Upper lobe of left lung (tissue), 6 donors: ENCODE measurements at regions not wholly inside any gene's neighbourhood (a gene's known extent, or its start where the extent isn't known, plus 50 kb on each side); places are given as distances from the start of the nearest gene placed in this dataset.

Experiments used
- ATAC-seq, 2 donors: fragments of 200-7000 bp; cut with Tn5 transposase; one replicate each; pipeline ENCODE4 v1.9.1; 2022; ENCODE audit warnings: mild to moderate bottlenecking in 2 of 2, moderate library complexity in 2 of 2; ENCODE audit not compliant: low FRiP score in 2 of 2
- DNase-seq, 2 donors: peaks; one replicate each; pipeline ENCODE4 v3.0.0-alpha.2; 2019 to 2020
- H3K27ac ChIP-seq, 4 donors: fragments of 200-600 bp; sonication (generic); one replicate each; pipeline ENCODE4 v1.5.1; 2016 to 2019
- H3K27me3 ChIP-seq, 4 donors: fragments of 200-600 bp; sonication (generic); one replicate each; pipeline ENCODE4 v1.5.1; 2017 to 2019
- H3K36me3 ChIP-seq, 4 donors: fragments of 200-600 bp; sonication (generic); one replicate each; pipeline ENCODE4 v1.5.1; 2016 to 2019
- H3K4me1 ChIP-seq, 4 donors: fragments of 200-600 bp; sonication (generic); one replicate each; pipeline ENCODE4 v1.5.1; 2018 to 2019
- H3K4me3 ChIP-seq, 4 donors: fragments of 200-600 bp; sonication (generic); one replicate each; pipeline ENCODE4 v1.5.1; 2017 to 2019; ENCODE audit warnings: mild to moderate bottlenecking in 2 of 4, moderate library complexity in 1 of 4
- H3K9me3 ChIP-seq, 4 donors: fragments of 200-600 bp; sonication (generic); one replicate each; pipeline ENCODE4 v1.5.1; 2018 to 2019
- CTCF ChIP-seq, 6 experiments: fragments of 450-650 bp in 4 of 6; fragments of 200-600 bp in 2 of 6; sonication (generic) in 2 of 6; IDR thresholded peaks; one replicate each; pipeline ENCODE4 v1.5.1; 2016 to 2019; ENCODE audit warnings: antibody characterized with exemption in 6 of 6
- EP300 ChIP-seq, 4 donors: sonication (generic); formaldehyde crosslinking; IDR thresholded peaks; one replicate each; pipeline ENCODE4 v1.5.1; 2017; ENCODE audit warnings: antibody characterized with exemption in 4 of 4, control low read depth in 2 of 4
- POLR2A ChIP-seq, 4 donors: fragments of 450-650 bp; IDR thresholded peaks; one replicate each; pipeline ENCODE4 v1.5.1; 2016 to 2017; ENCODE audit warnings: antibody characterized with exemption in 4 of 4, mild to moderate bottlenecking in 2 of 4
- POLR2AphosphoS5 ChIP-seq, 2 donors: sonication (generic); formaldehyde crosslinking; IDR thresholded peaks; one replicate each; pipeline ENCODE4 v1.5.1; 2017; ENCODE audit warnings: antibody characterized with exemption in 2 of 2
- WGBS, 2 donors: methylation state at CpG; one replicate each; pipeline ENCODE4 v1.1.5; 2017 to 2018; 5-methylcytosine and 5-hydroxymethylcytosine counted together
- donor health status: DM: no; HTN: no; CAD: no; lungs with moderate emphysema.
- donor health status: DM: no; HTN: yes; CAD: no; lungs with severe emphysema.

DNA sequence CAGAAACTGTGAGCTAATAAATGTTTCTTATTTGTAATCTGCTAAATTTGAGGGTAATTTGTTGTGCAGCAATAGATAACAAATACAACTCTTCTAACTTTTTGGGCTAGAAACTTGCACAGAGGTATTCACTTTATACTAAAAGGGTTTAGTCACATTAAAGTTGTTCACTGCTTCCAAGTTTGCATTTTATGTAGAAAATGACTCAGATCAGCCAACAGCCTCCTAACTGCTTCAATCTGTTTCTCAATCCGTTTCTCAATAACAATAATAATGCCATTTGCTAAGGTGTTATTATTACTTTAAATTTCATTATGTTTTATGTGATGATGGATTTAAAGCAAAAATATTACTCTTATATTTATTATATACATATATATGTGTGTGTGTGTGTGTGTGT, 213.9 kb downstream of the CENPW start:
- 86 to 94% methylated on average over 1 of the region's 1 CpG for WGBS, 2 donors
- no peak overlapping the region for H3K27ac ChIP-seq
- H3K9me3 ChIP-seq: peaks cover 0 to 4% (median 0%) of the 10 kb centered on the region in 4 donors
- DNase-seq (no peak), ATAC-seq (no peak)
- H3K36me3 ChIP-seq: no peaks in the 10 kb centered on the region
- no peaks in the 10 kb centered on the region for H3K27me3 ChIP-seq
- H3K4me3 ChIP-seq: no peak overlapping the region
- H3K4me1 ChIP-seq: no peaks in the 10 kb centered on the region
- no peak for TF ChIP-seq POLR2AphosphoS5 (IDR thresholded peaks at IDR 0.05)
- no peak for TF ChIP-seq CTCF (IDR thresholded peaks at IDR 0.05)
- TF ChIP-seq EP300 (IDR thresholded peaks at IDR 0.05): no peak
- TF ChIP-seq POLR2A (IDR thresholded peaks at IDR 0.05): no peak

DNA sequence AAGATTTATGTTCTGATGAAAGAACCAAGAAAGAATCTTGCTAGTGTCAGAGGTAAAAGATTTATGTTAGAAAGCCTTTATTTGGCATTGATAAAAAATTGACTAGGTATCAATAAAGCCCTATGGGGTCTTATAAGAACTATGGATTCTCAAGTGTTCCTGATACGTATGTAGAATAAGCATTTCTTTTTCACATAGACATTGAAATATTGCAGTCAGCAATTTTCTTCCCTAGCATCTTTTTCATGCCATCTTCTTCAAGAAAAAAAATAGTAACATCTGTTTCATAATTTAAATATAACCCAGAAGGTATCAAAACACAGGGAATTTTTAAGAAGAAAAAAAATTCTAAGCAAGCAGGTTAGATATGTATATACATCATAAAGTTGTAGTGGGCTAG, 230.6 kb downstream of the CENPW start:
- WGBS, 2 donors: 31 to 90% methylated on average over 1 of the region's 1 CpG
- H3K27me3 ChIP-seq: no peaks in the 10 kb centered on the region
- no peak for ATAC-seq

DNA sequence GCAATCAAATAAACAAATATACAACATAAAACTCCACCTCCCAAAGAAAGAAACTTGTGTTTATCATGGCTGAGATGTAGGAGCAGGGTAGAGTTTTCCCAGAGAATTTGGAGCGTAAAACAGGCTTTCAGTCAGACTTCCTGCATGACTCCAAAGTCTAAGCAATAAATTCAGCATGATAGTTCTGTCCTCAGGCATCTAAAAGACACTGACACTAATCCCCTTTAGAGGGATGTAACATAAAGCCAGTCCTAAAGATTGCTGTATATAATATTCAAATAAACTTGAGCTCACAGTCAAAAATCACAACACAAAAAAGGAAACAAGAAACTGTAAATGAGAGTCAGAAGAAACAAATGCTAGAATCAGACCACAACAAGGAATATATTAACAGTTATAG, 234.4 kb downstream of the CENPW start:
- WGBS, 2 donors: 63 to 78% methylated on average over 1 of the region's 1 CpG
- no peaks in the 10 kb centered on the region for H3K9me3 ChIP-seq
- ATAC-seq (no peak), DNase-seq (no peak)
- no peaks in the 10 kb centered on the region for H3K4me1 ChIP-seq
- no peak overlapping the region for H3K4me3 ChIP-seq
- TF ChIP-seq EP300 (IDR thresholded peaks at IDR 0.05): no peak
- no peak for TF ChIP-seq POLR2AphosphoS5 (IDR thresholded peaks at IDR 0.05)
- TF ChIP-seq POLR2A (IDR thresholded peaks at IDR 0.05): no peak
- no peak for TF ChIP-seq CTCF (IDR thresholded peaks at IDR 0.05)
- H3K27ac ChIP-seq: no peak overlapping the region
- no peaks in the 10 kb centered on the region for H3K36me3 ChIP-seq
- H3K27me3 ChIP-seq: no peaks in the 10 kb centered on the region

More for the DNA sequence above, 230.6 kb downstream of the CENPW start:
- TF ChIP-seq CTCF (IDR thresholded peaks at IDR 0.05): no peak
- TF ChIP-seq EP300 (IDR thresholded peaks at IDR 0.05): no peak
- no peak for TF ChIP-seq POLR2AphosphoS5 (IDR thresholded peaks at IDR 0.05)
- no peak for TF ChIP-seq POLR2A (IDR thresholded peaks at IDR 0.05)
- H3K36me3 ChIP-seq: no peaks in the 10 kb centered on the region
- no peak overlapping the region for H3K27ac ChIP-seq
- DNase-seq: no peak
- H3K4me1 ChIP-seq: no peaks in the 10 kb centered on the region
- H3K9me3 ChIP-seq: no peaks in the 10 kb centered on the region
- H3K4me3 ChIP-seq: no peak overlapping the region

- no peak overlapping the region for H3K27ac ChIP-seq
- H3K4me1 ChIP-seq: no peaks in the 10 kb centered on the region
- H3K9me3 ChIP-seq: no peaks in the 10 kb centered on the region
- TF ChIP-seq CTCF (IDR thresholded peaks at IDR 0.05) (no peak), POLR2A (IDR thresholded peaks at IDR 0.05) (no peak), POLR2AphosphoS5 (IDR thresholded peaks at IDR 0.05) (no peak), EP300 (IDR thresholded peaks at IDR 0.05) (no peak)
- no peaks in the 10 kb centered on the region for H3K36me3 ChIP-seq
- no peaks in the 10 kb centered on the region for H3K27me3 ChIP-seq
- DNase-seq: no peak
- ATAC-seq: no peak
- no peak overlapping the region for H3K4me3 ChIP-seq
These were observed 241.4 kb downstream of the CENPW start for GRCh38 chr6:126581316-126581715.

- Histone ChIP-seq H3K27ac (no peak overlapping the region), H3K4me3 (no peak overlapping the region), H3K4me1 (no peaks in the 10 kb centered on the region), H3K36me3 (no peaks in the 10 kb centered on the region), H3K9me3 (no peaks in the 10 kb centered on the region), H3K27me3 (no peaks in the 10 kb centered on the region)
- DNase-seq (no peak), ATAC-seq (no peak)
- no peak for TF ChIP-seq POLR2AphosphoS5 (IDR thresholded peaks at IDR 0.05)
- no peak for TF ChIP-seq POLR2A (IDR thresholded peaks at IDR 0.05)
- no peak for TF ChIP-seq EP300 (IDR thresholded peaks at IDR 0.05)
- TF ChIP-seq CTCF (IDR thresholded peaks at IDR 0.05): no peak
- 58 to 68% methylated on average over 1 of the region's 1 CpG for WGBS, 2 donors
These were observed 260.5 kb downstream of the CENPW start for GRCh38 chr6:126600258-126600916.
